ENCODE measurements at regions not wholly inside any gene's neighbourhood (a gene's known extent, or its start where the extent isn't known, plus 50 kb on each side); places are given as distances from the start of the nearest gene placed in this dataset.

- DNase-seq (ENCODE audit: low read depth, low spot score), result no peak
- POLR2A ChIA-PET, result no interaction called here
- no peak overlapping the region for H3K4me3 ChIP-seq (ENCODE audit: low read depth, low read length)
- TF ChIP-seq CTCF (IDR thresholded peaks at IDR 0.05; ENCODE audit: insufficient read depth, low read length, missing control alignments), result no peak
- CTCF ChIA-PET, result interaction anchor here (0.9 kb wide), 1 partner anchor 16 kb away, joined by 3 read pairs; no protein-coding TSS in a partner anchor
Measured at GRCh38 chr3:139095803-139096466, 51.2 kb upstream of the PRR23C start.

GRCh38 chr3:139096670-139097069 is 52.0 kb upstream of the PRR23C start:
- no peak for TF ChIP-seq CTCF (IDR thresholded peaks at IDR 0.05; ENCODE audit: insufficient read depth, low read length, missing control alignments)
- no peak overlapping the region for H3K4me3 ChIP-seq (ENCODE audit: low read depth, low read length)
- POLR2A ChIA-PET, result no interaction called here
- no peak for DNase-seq (ENCODE audit: low read depth, low spot score)
- CTCF ChIA-PET, result no interaction called here

- TF ChIP-seq CTCF (IDR thresholded peaks at IDR 0.05; ENCODE audit: insufficient read depth, low read length, missing control alignments), result no peak
- ChIA-PET POLR2A (no interaction called here), CTCF (interaction anchor here (5.9 kb wide), 1 partner anchor 14 kb away, joined by 46 read pairs; no protein-coding TSS in a partner anchor)
- DNase-seq (ENCODE audit: low read depth, low spot score), result no peak
- H3K4me3 ChIP-seq (ENCODE audit: low read depth, low read length), result no peak overlapping the region
Measured at GRCh38 chr3:139098391-139098790, 53.7 kb upstream of the PRR23C start.

DNA sequence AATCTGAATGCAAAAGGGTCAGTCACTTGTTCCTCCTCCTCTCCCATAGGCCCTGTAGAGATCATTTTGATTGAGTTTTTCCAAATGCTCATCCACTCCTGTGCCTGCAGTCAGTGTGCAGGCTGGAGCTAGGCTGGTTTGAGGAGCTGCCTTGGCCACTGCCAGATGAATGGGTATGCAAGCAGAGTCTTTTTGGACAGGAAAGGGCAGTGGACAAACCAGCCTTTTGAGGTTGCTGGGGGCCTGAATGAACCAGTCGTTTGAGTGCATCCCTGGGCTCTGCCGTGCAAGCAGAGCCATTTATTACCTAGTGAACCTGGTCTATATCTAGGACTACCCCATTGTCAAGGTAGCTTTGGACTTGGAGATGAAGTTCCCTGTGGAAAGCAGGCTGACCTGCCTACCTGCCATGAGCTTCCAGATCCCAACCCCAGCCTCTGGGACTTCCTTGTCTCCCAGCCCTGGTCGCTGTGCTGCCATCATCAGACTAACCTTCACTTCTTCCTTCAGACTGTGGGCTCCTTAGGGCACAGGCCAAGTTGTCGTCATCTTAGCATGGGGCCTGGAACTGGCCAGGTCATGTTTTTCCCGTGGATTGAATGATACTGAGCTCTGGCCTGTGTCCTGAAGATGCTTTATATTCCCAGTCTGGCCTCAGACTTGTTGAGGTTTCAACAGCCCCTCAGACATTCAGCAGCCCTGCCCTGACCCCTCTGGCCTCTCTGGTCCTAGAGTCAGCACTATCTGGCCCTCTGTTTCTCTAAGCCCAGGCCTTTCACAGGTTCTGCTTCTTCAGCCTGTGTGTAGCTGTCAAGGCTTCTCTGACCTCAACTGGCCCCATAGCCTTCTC is 55.5 kb upstream of the PRR23C start:
- no peak for DNase-seq (ENCODE audit: low read depth, low spot score)
- ChIA-PET POLR2A (no interaction called here), CTCF (interaction anchor here (1.7 to 5.9 kb wide), 2 partner anchors 12 to 228 kb away, joined by 6 to 46 read pairs; no protein-coding TSS in a partner anchor)
- H3K4me3 ChIP-seq (ENCODE audit: low read depth, low read length), result no peak overlapping the region
- no peak for TF ChIP-seq CTCF (IDR thresholded peaks at IDR 0.05; ENCODE audit: insufficient read depth, low read length, missing control alignments)

DNA sequence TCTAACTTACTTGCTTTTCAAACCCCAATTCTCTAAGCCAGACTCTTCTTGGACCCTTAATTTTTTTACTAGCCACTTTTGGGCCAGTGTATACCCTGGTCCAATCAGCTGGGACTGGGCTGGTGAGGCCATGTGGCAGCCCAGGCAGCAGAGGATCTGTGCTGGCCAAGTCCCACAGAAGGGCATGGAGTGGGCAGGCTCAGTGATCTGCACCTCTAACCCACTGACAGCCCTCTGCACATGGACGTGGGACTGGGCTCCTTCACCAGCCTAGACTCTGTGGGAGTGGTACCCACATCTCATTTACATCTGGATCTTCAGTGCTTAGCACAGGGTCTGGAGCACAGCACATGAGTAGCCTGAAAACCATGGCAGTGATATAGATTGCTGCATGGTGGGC is 56.1 kb upstream of the PRR23C start:
- TF ChIP-seq CTCF (IDR thresholded peaks at IDR 0.05; ENCODE audit: insufficient read depth, low read length, missing control alignments), result no peak
- POLR2A ChIA-PET, result no interaction called here
- DNase-seq (ENCODE audit: low read depth, low spot score), result no peak
- CTCF ChIA-PET, result interaction anchor here (0.6 to 5.9 kb wide), 3 partner anchors 7 to 228 kb away, joined by 3 to 46 read pairs (median 6); no protein-coding TSS in a partner anchor
- H3K4me3 ChIP-seq (ENCODE audit: low read depth, low read length), result no peak overlapping the region

DNA sequence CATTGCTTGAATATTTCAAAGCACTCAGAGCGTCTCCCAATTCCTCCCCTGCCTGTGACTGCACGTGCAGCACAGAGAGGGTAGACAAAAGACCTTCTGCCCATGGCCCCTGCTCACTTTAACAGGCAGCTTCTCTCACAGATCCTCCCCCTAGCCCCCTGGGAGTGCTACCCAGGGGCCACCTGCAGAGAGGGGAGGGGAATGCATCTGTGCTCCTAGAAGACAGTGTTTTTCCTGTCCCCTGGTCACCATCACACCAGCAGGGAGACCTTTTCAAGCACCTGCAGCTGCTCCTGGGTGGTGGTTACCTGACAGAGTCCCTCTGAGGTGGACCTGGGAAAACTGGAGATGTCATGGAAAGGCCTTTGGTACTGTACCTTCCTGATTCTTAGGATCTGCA is 56.7 kb upstream of the PRR23C start:
- ChIA-PET CTCF (interaction anchor here (0.6 to 5.9 kb wide), 3 partner anchors 8 to 227 kb away, joined by 3 to 46 read pairs (median 6); no protein-coding TSS in a partner anchor), POLR2A (no interaction called here)
- H3K4me3 ChIP-seq (ENCODE audit: low read depth, low read length), result no peak overlapping the region
- DNase-seq (ENCODE audit: low read depth, low spot score), result no peak
- no peak for TF ChIP-seq CTCF (IDR thresholded peaks at IDR 0.05; ENCODE audit: insufficient read depth, low read length, missing control alignments)
